ENCODE measurements at regions not wholly inside any gene's neighbourhood (a gene's known extent, or its start where the extent isn't known, plus 50 kb on each side); places are given as distances from the start of the nearest gene placed in this dataset.

GRCh38 chr17:73735245-73735644, 91.0 kb upstream of the SDK2 start:
- no peak for DNase-seq
- no peaks in the 10 kb centered on the region for H3K4me1 ChIP-seq
- 0 out of 2 replicates have a peak, but pooled peaks cover 7% of the 10 kb centered on the region for H3K9me3 ChIP-seq (replicated peaks)
- peaks cover 12% of the 10 kb centered on the region for H3K27me3 ChIP-seq
- H3K4me3 ChIP-seq: no peak overlapping the region
- H3K36me3 ChIP-seq: no peaks in the 10 kb centered on the region
- H3K27ac ChIP-seq: no peak overlapping the region

- Histone ChIP-seq H3K4me3 (no peak overlapping the region), H3K27ac (no peak overlapping the region), H3K36me3 (no peaks in the 10 kb centered on the region), H3K4me1 (no peaks in the 10 kb centered on the region), H3K27me3 (peaks cover 22% of the 10 kb centered on the region), H3K9me3 (replicated peaks) (no peaks in the 10 kb centered on the region)
- DNase-seq: no peak
These were observed 94.7 kb upstream of the SDK2 start for GRCh38 chr17:73738751-73739575.

- H3K27me3 ChIP-seq: peaks cover 22% of the 10 kb centered on the region
- H3K36me3 ChIP-seq: no peaks in the 10 kb centered on the region
These were observed 96.1 kb upstream of the SDK2 start for GRCh38 chr17:73740370-73740769.

GRCh38 chr17:73742948-73743381, 98.7 kb upstream of the SDK2 start:
- Histone ChIP-seq H3K4me3 (no peak overlapping the region), H3K4me1 (peaks cover under 1% of the 10 kb centered on the region), H3K27ac (no peak overlapping the region), H3K36me3 (no peaks in the 10 kb centered on the region), H3K27me3 (peaks cover 28% of the 10 kb centered on the region), H3K9me3 (replicated peaks) (no peaks in the 10 kb centered on the region)
- DNase-seq: no peak

More at GRCh38 chr17:73740370-73740769, 96.1 kb upstream of the SDK2 start:
- no peak overlapping the region for H3K27ac ChIP-seq
- no peaks in the 10 kb centered on the region for H3K4me1 ChIP-seq
- DNase-seq: no peak
- no peak overlapping the region for H3K4me3 ChIP-seq
- no peaks in the 10 kb centered on the region for H3K9me3 ChIP-seq (replicated peaks)

- Histone ChIP-seq H3K4me1 (peaks cover 8% of the 10 kb centered on the region), H3K36me3 (no peaks in the 10 kb centered on the region), H3K27ac (no peak overlapping the region), H3K4me3 (no peak overlapping the region), H3K9me3 (replicated peaks) (no peaks in the 10 kb centered on the region), H3K27me3 (peaks cover 31% of the 10 kb centered on the region)
- DNase-seq: peak in 1 of 2 experiments; percentile 30
These were observed 99.4 kb upstream of the SDK2 start for GRCh38 chr17:73743518-73744201.

GRCh38 chr17:73744411-73744810, 100.2 kb upstream of the SDK2 start:
- no peak for DNase-seq
- H3K27me3 ChIP-seq: peaks cover 37% of the 10 kb centered on the region
- H3K4me1 ChIP-seq: peaks cover 9% of the 10 kb centered on the region
- no peak overlapping the region for H3K27ac ChIP-seq
- H3K9me3 ChIP-seq (replicated peaks): no peaks in the 10 kb centered on the region
- H3K36me3 ChIP-seq: no peaks in the 10 kb centered on the region
- no peak overlapping the region for H3K4me3 ChIP-seq

- H3K36me3 ChIP-seq: no peaks in the 10 kb centered on the region
- no peak overlapping the region for H3K4me3 ChIP-seq
- DNase-seq: no peak
- H3K27ac ChIP-seq: no peak overlapping the region
- peaks cover 27% of the 10 kb centered on the region for H3K27me3 ChIP-seq
- H3K9me3 ChIP-seq (replicated peaks): no peaks in the 10 kb centered on the region
- H3K4me1 ChIP-seq: peaks cover 9% of the 10 kb centered on the region
These were observed 102.2 kb upstream of the SDK2 start for GRCh38 chr17:73746314-73747073.

- H3K27me3 ChIP-seq: peaks cover 34% of the 10 kb centered on the region
These were observed 103.2 kb upstream of the SDK2 start for GRCh38 chr17:73747221-73748002.

GRCh38 chr17:73748508-73748907, 104.3 kb upstream of the SDK2 start:
- no peaks in the 10 kb centered on the region for H3K36me3 ChIP-seq
- H3K4me1 ChIP-seq: peaks cover 9% of the 10 kb centered on the region
- no peak overlapping the region for H3K27ac ChIP-seq
- no peaks in the 10 kb centered on the region for H3K9me3 ChIP-seq (replicated peaks)
- H3K4me3 ChIP-seq: no peak overlapping the region
- peak; percentile 24 to 55 for DNase-seq
- H3K27me3 ChIP-seq: peaks cover 34% of the 10 kb centered on the region

More at GRCh38 chr17:73747221-73748002, 103.2 kb upstream of the SDK2 start:
- H3K27ac ChIP-seq: no peak overlapping the region
- no peaks in the 10 kb centered on the region for H3K9me3 ChIP-seq (replicated peaks)
- no peaks in the 10 kb centered on the region for H3K36me3 ChIP-seq
- H3K4me3 ChIP-seq: no peak overlapping the region
- no peak for DNase-seq
- H3K4me1 ChIP-seq: peaks cover 9% of the 10 kb centered on the region

GRCh38 chr17:73749337-73749823, 105.1 kb upstream of the SDK2 start:
- no peaks in the 10 kb centered on the region for H3K36me3 ChIP-seq
- no peak for DNase-seq
- no peak overlapping the region for H3K27ac ChIP-seq
- H3K27me3 ChIP-seq: peaks cover 34% of the 10 kb centered on the region
- H3K4me1 ChIP-seq: peaks cover 9% of the 10 kb centered on the region
- H3K4me3 ChIP-seq: no peak overlapping the region
- no peaks in the 10 kb centered on the region for H3K9me3 ChIP-seq (replicated peaks)

- no peak overlapping the region for H3K27ac ChIP-seq
- H3K27me3 ChIP-seq: peaks cover 34% of the 10 kb centered on the region
- peaks cover 9% of the 10 kb centered on the region for H3K4me1 ChIP-seq
- no peaks in the 10 kb centered on the region for H3K36me3 ChIP-seq
- no peak for DNase-seq
- no peaks in the 10 kb centered on the region for H3K9me3 ChIP-seq (replicated peaks)
- H3K4me3 ChIP-seq: no peak overlapping the region
These were observed 105.8 kb upstream of the SDK2 start for GRCh38 chr17:73749928-73750605.

GRCh38 chr17:73750975-73751374, 106.7 kb upstream of the SDK2 start:
- DNase-seq: no peak
- peaks cover 9% of the 10 kb centered on the region for H3K4me1 ChIP-seq
- no peak overlapping the region for H3K27ac ChIP-seq
- H3K4me3 ChIP-seq: no peak overlapping the region
- H3K27me3 ChIP-seq: peaks cover 34% of the 10 kb centered on the region
- no peaks in the 10 kb centered on the region for H3K36me3 ChIP-seq
- no peaks in the 10 kb centered on the region for H3K9me3 ChIP-seq (replicated peaks)

GRCh38 chr17:73753751-73754496, 109.7 kb upstream of the SDK2 start:
- H3K27ac ChIP-seq: no peak overlapping the region
- H3K4me1 ChIP-seq: no peaks in the 10 kb centered on the region; the same call in 1 of the 2 replicates
- peaks cover 15% of the 10 kb centered on the region for H3K27me3 ChIP-seq
- no peak overlapping the region for H3K4me3 ChIP-seq
- no peaks in the 10 kb centered on the region for H3K9me3 ChIP-seq (replicated peaks)
- DNase-seq: no peak
- no peaks in the 10 kb centered on the region for H3K36me3 ChIP-seq

Data from SJCRH30 (cell line).